Loucy (cell line): ENCODE measurements at regions not wholly inside any gene's neighbourhood (a gene's known extent, or its start where the extent isn't known, plus 50 kb on each side); places are given as distances from the start of the nearest gene placed in this dataset.

Experiments used
- H2AFZ ChIP-seq: fragments of 200-600 bp; sonication (generic); 2 replicates; pipeline ENCODE4 v1.6.0; 2016; ENCODE audit warnings: antibody characterized with exemption, mild to moderate bottlenecking, low read length, moderate library complexity
- H3F3A ChIP-seq: fragments of 200-600 bp; 2 replicates; pipeline ENCODE4 v1.6.0; 2016; ENCODE audit warnings: antibody characterized with exemption, low read depth, mild to moderate bottlenecking
- H3K27me3 ChIP-seq: fragments of 200-600 bp; sonication (generic); 2 replicates; pipeline ENCODE4 v1.6.1; 2014; ENCODE audit warnings: low read length, mild to moderate bottlenecking; ENCODE audit not compliant: insufficient read depth, poor library complexity, severe bottlenecking
- H3K36me3 ChIP-seq: fragments of 200-600 bp; sonication (generic); 2 replicates; pipeline ENCODE4 v1.6.1; 2016; ENCODE audit warnings: low read length; ENCODE audit not compliant: insufficient read depth
- H3K4me1 ChIP-seq: fragments of 200-600 bp; sonication (generic); 2 replicates; pipeline ENCODE4 v1.5.1; 2014; ENCODE audit warnings: low read length, mild to moderate bottlenecking; ENCODE audit not compliant: insufficient read depth, poor library complexity, severe bottlenecking
- H3K4me2 ChIP-seq: fragments of 200-600 bp; sonication (generic); 2 replicates; pipeline ENCODE4 v1.6.0; 2014; ENCODE audit warnings: antibody characterized with exemption, low read length, low read depth, mild to moderate bottlenecking; ENCODE audit not compliant: poor library complexity, severe bottlenecking
- H3K4me3 ChIP-seq: fragments of 200-600 bp; sonication (generic); 2 replicates; pipeline ENCODE4 v1.5.1; 2014; ENCODE audit warnings: low read length, mild to moderate bottlenecking, mixed read lengths; ENCODE audit not compliant: poor library complexity, severe bottlenecking
- H3K79me2 ChIP-seq: fragments of 200-600 bp; sonication (generic); 2 replicates; pipeline ENCODE4 v1.6.1; 2014; ENCODE audit warnings: low read length; ENCODE audit not compliant: insufficient read depth
- H3K9ac ChIP-seq: fragments of 200-600 bp; sonication (generic); 2 replicates; pipeline ENCODE4 v1.6.0; 2014; ENCODE audit warnings: mild to moderate bottlenecking, low read depth, low read length, moderate library complexity; ENCODE audit not compliant: poor library complexity, severe bottlenecking
- H3K9me2 ChIP-seq: fragments of 200-600 bp; sonication (generic); replicated peaks from 2 replicates; pipeline ENCODE4 v1.6.1; 2016; ENCODE audit warnings: low read depth, low read length, mixed read lengths
- H3K9me3 ChIP-seq: fragments of 200-600 bp; sonication (generic); 2 replicates; pipeline ENCODE4 v1.6.1; 2014; ENCODE audit warnings: mild to moderate bottlenecking, antibody characterized with exemption, low read length, low read depth; ENCODE audit not compliant: insufficient read depth
- H4K20me1 ChIP-seq: fragments of 200-600 bp; sonication (generic); 2 replicates; pipeline ENCODE4 v1.6.0; 2014; ENCODE audit warnings: antibody characterized with exemption, low read length, mild to moderate bottlenecking; ENCODE audit not compliant: insufficient read depth, poor library complexity, severe bottlenecking
- EZH2phosphoT487 ChIP-seq: fragments of 200-600 bp; IDR thresholded peaks from 2 replicates; pipeline ENCODE4 v1.6.1; 2018; ENCODE audit warnings: antibody characterized with exemption, mild to moderate bottlenecking, moderate library complexity, borderline replicate concordance
- TF ChIP-seq, protein P1 (sequence below): fragments of 200-600 bp; sonication (generic); conservative IDR thresholded peaks from 2 replicates; pipeline ENCODE4 v1.5.1; 2014; ENCODE audit warnings: mild to moderate bottlenecking, antibody characterized with exemption, low read length

DNA sequence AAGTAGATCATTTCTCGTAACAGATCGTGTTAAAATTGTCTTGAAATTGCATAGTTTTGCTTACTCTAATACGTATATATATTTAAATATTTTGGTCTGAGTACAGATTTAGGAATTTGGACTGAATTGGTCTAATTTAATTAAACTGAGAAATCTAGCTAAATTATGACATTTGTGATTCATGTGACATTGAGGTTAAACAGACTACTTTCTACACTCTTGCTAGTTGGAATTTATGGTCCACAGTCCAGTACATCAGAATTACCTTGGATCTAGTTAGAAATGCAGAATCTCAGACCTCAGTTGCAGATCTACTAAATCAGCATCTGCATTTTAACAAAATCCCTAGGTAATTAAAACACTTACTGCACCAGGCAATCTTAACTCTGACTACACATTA lies 609.7 kb upstream of the GOLIM4 start:
- no peak overlapping the region for H3K4me3 ChIP-seq
- no peak overlapping the region for H2AFZ ChIP-seq
- H4K20me1 ChIP-seq: no peaks in the 10 kb centered on the region
- no peaks in the 10 kb centered on the region for H3K27me3 ChIP-seq
- H3K9me3 ChIP-seq: no peaks in the 10 kb centered on the region
- H3K9ac ChIP-seq: no peak overlapping the region
- no peaks in the 10 kb centered on the region for H3K4me1 ChIP-seq
- no peaks in the 10 kb centered on the region for H3K9me2 ChIP-seq
- no peaks in the 10 kb centered on the region for H3K36me3 ChIP-seq
- H3F3A ChIP-seq: no peaks in the 10 kb centered on the region
- H3K79me2 ChIP-seq: no peaks in the 10 kb centered on the region
- no peak overlapping the region for H3K4me2 ChIP-seq
- TF ChIP-seq, protein P1, sequence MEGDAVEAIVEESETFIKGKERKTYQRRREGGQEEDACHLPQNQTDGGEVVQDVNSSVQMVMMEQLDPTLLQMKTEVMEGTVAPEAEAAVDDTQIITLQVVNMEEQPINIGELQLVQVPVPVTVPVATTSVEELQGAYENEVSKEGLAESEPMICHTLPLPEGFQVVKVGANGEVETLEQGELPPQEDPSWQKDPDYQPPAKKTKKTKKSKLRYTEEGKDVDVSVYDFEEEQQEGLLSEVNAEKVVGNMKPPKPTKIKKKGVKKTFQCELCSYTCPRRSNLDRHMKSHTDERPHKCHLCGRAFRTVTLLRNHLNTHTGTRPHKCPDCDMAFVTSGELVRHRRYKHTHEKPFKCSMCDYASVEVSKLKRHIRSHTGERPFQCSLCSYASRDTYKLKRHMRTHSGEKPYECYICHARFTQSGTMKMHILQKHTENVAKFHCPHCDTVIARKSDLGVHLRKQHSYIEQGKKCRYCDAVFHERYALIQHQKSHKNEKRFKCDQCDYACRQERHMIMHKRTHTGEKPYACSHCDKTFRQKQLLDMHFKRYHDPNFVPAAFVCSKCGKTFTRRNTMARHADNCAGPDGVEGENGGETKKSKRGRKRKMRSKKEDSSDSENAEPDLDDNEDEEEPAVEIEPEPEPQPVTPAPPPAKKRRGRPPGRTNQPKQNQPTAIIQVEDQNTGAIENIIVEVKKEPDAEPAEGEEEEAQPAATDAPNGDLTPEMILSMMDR: no peak
- TF ChIP-seq EZH2phosphoT487: no peak

DNA sequence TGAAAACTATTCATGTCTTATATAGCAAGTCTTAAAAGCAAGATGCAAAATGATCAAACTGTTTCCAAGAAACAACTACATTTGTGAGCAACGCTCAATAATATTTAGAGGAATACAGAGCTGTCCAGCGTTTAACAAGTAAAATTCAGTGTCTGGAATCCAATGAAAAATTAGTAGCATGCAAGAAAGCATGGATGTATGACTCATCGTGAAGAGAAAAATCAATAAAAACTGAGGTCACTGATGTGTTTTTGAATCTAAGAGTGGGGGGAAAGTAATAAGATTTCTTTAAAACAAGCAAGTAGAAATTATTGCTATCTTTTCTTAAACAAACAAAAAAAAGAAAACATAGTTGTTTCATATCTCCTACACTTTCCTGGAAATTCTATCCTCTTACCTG lies 600.3 kb upstream of the GOLIM4 start:
- Histone ChIP-seq H3K4me1 (no peaks in the 10 kb centered on the region), H3K9me3 (no peaks in the 10 kb centered on the region), H2AFZ (no peak overlapping the region), H3K9me2 (no peaks in the 10 kb centered on the region), H3K79me2 (no peaks in the 10 kb centered on the region), H3F3A (no peaks in the 10 kb centered on the region), H3K9ac (no peak overlapping the region), H3K27me3 (no peaks in the 10 kb centered on the region), H3K4me2 (no peak overlapping the region), H4K20me1 (no peaks in the 10 kb centered on the region), H3K36me3 (no peaks in the 10 kb centered on the region), H3K4me3 (no peak overlapping the region)
- TF ChIP-seq, protein P1: no peak
- TF ChIP-seq EZH2phosphoT487: no peak

DNA sequence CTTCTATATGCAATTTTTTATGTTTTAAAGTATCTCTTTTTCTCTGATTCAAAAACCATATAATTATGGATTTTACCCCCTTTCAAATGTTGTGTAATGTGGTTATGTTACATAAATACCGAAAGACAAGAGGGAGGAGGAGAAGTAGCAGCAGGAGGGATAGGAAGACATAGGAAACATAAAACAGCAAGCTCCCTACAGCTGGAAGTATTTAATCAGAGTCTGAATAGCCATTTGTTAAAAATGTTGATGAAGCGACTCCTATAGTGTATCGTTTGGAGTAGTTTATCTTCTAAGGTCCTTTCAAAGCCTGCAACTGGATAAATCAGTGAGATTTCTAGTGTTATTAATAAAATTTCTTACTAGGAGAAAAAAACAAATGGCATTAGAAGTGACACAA lies 598.1 kb upstream of the GOLIM4 start:
- TF ChIP-seq EZH2phosphoT487: no peak
- TF ChIP-seq, protein P1: no peak
- no peaks in the 10 kb centered on the region for H3K9me2 ChIP-seq
- no peaks in the 10 kb centered on the region for H3K27me3 ChIP-seq
- H3K4me3 ChIP-seq: no peak overlapping the region
- no peaks in the 10 kb centered on the region for H3K36me3 ChIP-seq
- no peak overlapping the region for H3K4me2 ChIP-seq
- H3K79me2 ChIP-seq: no peaks in the 10 kb centered on the region
- H3F3A ChIP-seq: no peaks in the 10 kb centered on the region
- H4K20me1 ChIP-seq: no peaks in the 10 kb centered on the region
- H3K9me3 ChIP-seq: no peaks in the 10 kb centered on the region
- no peak overlapping the region for H3K9ac ChIP-seq
- H3K4me1 ChIP-seq: no peaks in the 10 kb centered on the region
- no peak overlapping the region for H2AFZ ChIP-seq
